Cardiac fibroblast (primary cell): ENCODE measurements at regions not wholly inside any gene's neighbourhood (a gene's known extent, or its start where the extent isn't known, plus 50 kb on each side); places are given as distances from the start of the nearest gene placed in this dataset.

Experiments
- DNase-seq, 2 donors: peaks; one replicate each; pipeline versions ENCODE4 v3.0.0 to v3.0.0-alpha.2; 2010; ENCODE audit warnings: low read depth in 2 of 2
- H3K4me3 ChIP-seq, 2 donors: replicated peaks in 1 of 2; 1 replicate in 1 of 2; 2 replicates in 1 of 2; pipeline ENCODE4 v1.5.1; 2011; ENCODE audit warnings: low read depth in 2 of 2, low read length in 2 of 2, mild to moderate bottlenecking in 2 of 2, moderate library complexity in 1 of 2
- CTCF ChIP-seq: IDR thresholded peaks from one replicate; pipeline ENCODE4 v1.5.1; 2011; ENCODE audit warnings: low read depth, mild to moderate bottlenecking, low read length, inconsistent platforms

- DNase-seq, result no peak
- no peak overlapping the region for H3K4me3 ChIP-seq
- no peak for TF ChIP-seq CTCF
These were observed 78.8 kb upstream of the WDR26 start for GRCh38 chr1:224513383-224513782.

- no peak overlapping the region for H3K4me3 ChIP-seq
- peak; percentile 84 for DNase-seq
- peak; percentile 90 for TF ChIP-seq CTCF
These were observed 79.2 kb upstream of the WDR26 start for GRCh38 chr1:224513787-224514209.

GRCh38 chr1:224517171-224517570, 82.6 kb upstream of the WDR26 start:
- DNase-seq, result no peak
- no peak for TF ChIP-seq CTCF
- H3K4me3 ChIP-seq, result no peak overlapping the region

GRCh38 chr1:224518528-224518927, 83.9 kb upstream of the WDR26 start:
- no peak for TF ChIP-seq CTCF
- DNase-seq, result no peak

GRCh38 chr1:224519874-224520273, 85.3 kb upstream of the WDR26 start:
- TF ChIP-seq CTCF, result no peak
- DNase-seq, result peak in 1 of 2 donors; percentile 62

More at GRCh38 chr1:224518528-224518927, 83.9 kb upstream of the WDR26 start:
- H3K4me3 ChIP-seq, result no peak overlapping the region

GRCh38 chr1:224520808-224521207, 86.2 kb upstream of the WDR26 start:
- TF ChIP-seq CTCF, result no peak
- no peak overlapping the region for H3K4me3 ChIP-seq
- DNase-seq, result no peak

More at GRCh38 chr1:224519874-224520273, 85.3 kb upstream of the WDR26 start:
- no peak overlapping the region for H3K4me3 ChIP-seq
